Liver (tissue), 8 donors: ENCODE measurements at regions not wholly inside any gene's neighbourhood (a gene's known extent, or its start where the extent isn't known, plus 50 kb on each side); places are given as distances from the start of the nearest gene placed in this dataset.

Experiments
- DNase-seq: peaks from one replicate; pipeline ENCODE4 v3.0.0-alpha.2; 2017; ENCODE audit warnings: low spot score
- H3K27ac ChIP-seq, 2 donors: one replicate each; pipeline ENCODE4 v1.7.0; 2013; ENCODE audit warnings: inconsistent platforms in 2 of 2, low read length in 2 of 2, control low read depth in 1 of 2, low read depth in 1 of 2, mild to moderate bottlenecking in 1 of 2
- H3K27me3 ChIP-seq, 4 donors: one replicate each; pipeline versions ENCODE4 v1.6.1 to v1.7.0; 2013; ENCODE audit warnings: low read length in 3 of 4, inconsistent platforms in 1 of 4, mild to moderate bottlenecking in 1 of 4, moderate library complexity in 1 of 4; ENCODE audit not compliant: control insufficient read depth in 4 of 4, insufficient read depth in 4 of 4
- H3K36me3 ChIP-seq, 4 donors: one replicate each; pipeline versions ENCODE4 v1.6.1 to v1.7.0; 2013; ENCODE audit warnings: low read length in 3 of 4, mild to moderate bottlenecking in 3 of 4, low read depth in 1 of 4, moderate library complexity in 1 of 4; ENCODE audit not compliant: control insufficient read depth in 4 of 4, insufficient read depth in 3 of 4
- H3K4me1 ChIP-seq, 4 donors: one replicate each; pipeline versions ENCODE4 v1.6.1 to v1.7.0; 2013; ENCODE audit warnings: low read length in 3 of 4, mild to moderate bottlenecking in 3 of 4, moderate library complexity in 1 of 4; ENCODE audit not compliant: control insufficient read depth in 4 of 4, insufficient read depth in 4 of 4
- H3K4me3 ChIP-seq, 3 donors: one replicate each; pipeline versions ENCODE4 v1.6.1 to v1.7.0; 2013; ENCODE audit warnings: low read length in 3 of 3, control low read depth in 1 of 3, low read depth in 1 of 3, mild to moderate bottlenecking in 1 of 3
- H3K9ac ChIP-seq, 2 donors: one replicate each; pipeline ENCODE4 v1.7.0; 2013; ENCODE audit warnings: low read length in 2 of 2, mild to moderate bottlenecking in 2 of 2, moderate library complexity in 2 of 2, control low read depth in 1 of 2, low read depth in 1 of 2
- H3K9me3 ChIP-seq, 4 donors: one replicate each; pipeline versions ENCODE4 v1.6.1 to v1.7.0; 2013; ENCODE audit warnings: low read length in 3 of 4; ENCODE audit not compliant: control insufficient read depth in 4 of 4
- EGR1 ChIP-seq, 2 donors: IDR thresholded peaks; 2 replicates each; pipeline ENCODE4 v1.6.1; 2016 to 2018; ENCODE audit warnings: antibody characterized with exemption in 2 of 2, low read depth in 2 of 2
- FOXA1 ChIP-seq: IDR thresholded peaks from 2 replicates; pipeline ENCODE4 v1.6.1; 2016; ENCODE audit warnings: antibody characterized with exemption
- FOXA2 ChIP-seq: IDR thresholded peaks from 2 replicates; pipeline ENCODE4 v1.6.1; 2016; ENCODE audit warnings: antibody characterized with exemption
- HNF4A ChIP-seq, 2 donors: conservative IDR thresholded peaks; 2 replicates each; pipeline ENCODE4 v1.6.1; 2016; ENCODE audit warnings: antibody characterized with exemption in 2 of 2, mild to moderate bottlenecking in 2 of 2
- HNF4G ChIP-seq: IDR thresholded peaks from 2 replicates; pipeline ENCODE4 v1.6.1; 2016; ENCODE audit warnings: antibody characterized with exemption
- JUND ChIP-seq, 2 donors: IDR thresholded peaks; 2 replicates each; pipeline ENCODE4 v1.6.1; 2016; ENCODE audit warnings: antibody characterized with exemption in 2 of 2
- NR2F2 ChIP-seq: IDR thresholded peaks from 2 replicates; pipeline ENCODE4 v1.6.1; 2016; ENCODE audit warnings: antibody characterized with exemption
- RAD21 ChIP-seq, 2 donors: IDR thresholded peaks; 2 replicates each; pipeline ENCODE4 v1.6.1; 2016; ENCODE audit warnings: antibody characterized with exemption in 2 of 2, mild to moderate bottlenecking in 2 of 2
- RXRA ChIP-seq, 2 donors: IDR thresholded peaks; 2 replicates each; pipeline ENCODE4 v1.6.1; 2017 to 2018; ENCODE audit warnings: antibody characterized with exemption in 2 of 2, mild to moderate bottlenecking in 1 of 2
- SP1 ChIP-seq: IDR thresholded peaks from 2 replicates; pipeline ENCODE4 v1.6.1; 2018; ENCODE audit warnings: antibody characterized with exemption, mild to moderate bottlenecking
- TAF1 ChIP-seq: conservative IDR thresholded peaks from 2 replicates; pipeline ENCODE4 v1.6.1; 2016; ENCODE audit warnings: antibody characterized with exemption, mild to moderate bottlenecking
- YY1 ChIP-seq: IDR thresholded peaks from 2 replicates; pipeline ENCODE4 v1.6.1; 2016; ENCODE audit warnings: antibody characterized with exemption, mild to moderate bottlenecking
- WGBS: extraction: QIAGEN DNeasy Blood & Tissue Kit; methylation state at CpG from one replicate; pipeline ENCODE4 v1.1.7; 2013; 5-methylcytosine and 5-hydroxymethylcytosine counted together
- TF ChIP-seq, protein P1 (sequence below): IDR thresholded peaks from 2 replicates; pipeline ENCODE4 v1.6.1; 2016; ENCODE audit warnings: antibody characterized with exemption
- TF ChIP-seq, protein P2 (sequence below): IDR thresholded peaks from 2 replicates; pipeline ENCODE4 v1.6.1; 2016; ENCODE audit warnings: antibody characterized with exemption
- TF ChIP-seq, protein P3 (sequence below): IDR thresholded peaks from 2 replicates; pipeline ENCODE4 v1.6.1; 2016; ENCODE audit warnings: antibody characterized with exemption
- TF ChIP-seq, protein P4 (sequence below): fragments of 150-350 bp; IDR thresholded peaks from 2 replicates; pipeline ENCODE4 v1.5.1; 2017; ENCODE audit warnings: improper control_type of control experiment, low read depth, low read length; ENCODE audit not compliant: missing input control
- donor health status: healthy.
- donor health status: healthy.
- donor health status: healthy.
- donor health status: healthy.
- donor health status: healthy.

DNA sequence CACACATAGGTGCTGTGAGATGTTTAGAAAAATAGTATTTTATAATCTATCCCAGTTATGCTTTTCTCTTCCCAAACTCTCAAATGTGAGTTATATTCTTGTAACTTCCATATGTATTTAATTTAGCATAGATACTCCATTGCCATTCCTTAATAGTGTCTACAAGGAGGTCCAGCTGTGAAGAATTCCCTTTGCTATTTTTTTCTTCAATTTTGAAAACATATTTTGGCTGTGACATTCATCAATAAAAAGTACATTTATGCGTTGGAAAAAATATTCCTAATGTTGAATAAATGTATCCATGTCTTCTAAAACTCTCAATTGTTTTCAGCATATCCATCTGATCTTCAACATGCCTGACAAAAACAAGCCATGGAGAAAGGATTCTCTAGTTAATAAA, 1402.0 kb upstream of the SEL1L start:
- no peaks in the 10 kb centered on the region for H3K4me1 ChIP-seq
- no peak overlapping the region for H3K9ac ChIP-seq
- no peaks in the 10 kb centered on the region for H3K27me3 ChIP-seq
- H3K4me3 ChIP-seq, result no peak overlapping the region
- DNase-seq, result no peak
- no peaks in the 10 kb centered on the region for H3K36me3 ChIP-seq
- no peak for TF ChIP-seq FOXA2
- TF ChIP-seq SP1, result no peak
- no peak for TF ChIP-seq YY1
- no peak for TF ChIP-seq FOXA1
- TF ChIP-seq RXRA (IDR thresholded peaks at IDR 0.05), result no peak
- H3K27ac ChIP-seq, result no peak overlapping the region
- no peaks in the 10 kb centered on the region for H3K9me3 ChIP-seq
- WGBS, result 65% methylated on average over 1 of the region's 1 CpG

DNA sequence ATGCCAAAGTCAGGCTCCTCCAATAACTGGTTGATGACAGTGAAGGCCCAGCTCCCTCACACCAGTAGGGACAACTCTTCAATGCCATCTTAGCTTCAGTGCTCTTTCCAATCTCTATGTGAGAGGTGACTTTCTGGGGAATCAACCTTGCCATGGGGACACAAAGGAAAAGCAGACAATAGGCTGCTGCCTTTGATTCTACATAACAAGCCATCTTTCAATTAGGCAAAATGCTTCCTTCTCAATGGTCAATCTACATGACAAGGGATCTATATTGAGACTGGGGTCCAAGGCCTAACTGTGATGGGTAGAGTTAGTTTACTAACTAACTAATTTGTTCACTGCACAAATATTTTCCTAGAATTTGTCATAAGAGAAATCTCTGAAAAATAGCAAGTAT, 1417.5 kb upstream of the SEL1L start:
- no peak for DNase-seq
- H3K9ac ChIP-seq, result no peak overlapping the region
- H3K27ac ChIP-seq, result no peak overlapping the region
- no peaks in the 10 kb centered on the region for H3K36me3 ChIP-seq
- H3K27me3 ChIP-seq, result no peaks in the 10 kb centered on the region
- no peaks in the 10 kb centered on the region for H3K9me3 ChIP-seq
- no peaks in the 10 kb centered on the region for H3K4me1 ChIP-seq
- TF ChIP-seq TAF1 (no peak), JUND (IDR thresholded peaks at IDR 0.05) (no peak), RAD21 (IDR thresholded peaks at IDR 0.05) (no peak), HNF4A (conservative IDR thresholded peaks at IDR 0.05) (no peak), NR2F2 (no peak), EGR1 (IDR thresholded peaks at IDR 0.05; ENCODE audit: low read depth in 2 of 2) (no peak)
- TF ChIP-seq, protein P1, sequence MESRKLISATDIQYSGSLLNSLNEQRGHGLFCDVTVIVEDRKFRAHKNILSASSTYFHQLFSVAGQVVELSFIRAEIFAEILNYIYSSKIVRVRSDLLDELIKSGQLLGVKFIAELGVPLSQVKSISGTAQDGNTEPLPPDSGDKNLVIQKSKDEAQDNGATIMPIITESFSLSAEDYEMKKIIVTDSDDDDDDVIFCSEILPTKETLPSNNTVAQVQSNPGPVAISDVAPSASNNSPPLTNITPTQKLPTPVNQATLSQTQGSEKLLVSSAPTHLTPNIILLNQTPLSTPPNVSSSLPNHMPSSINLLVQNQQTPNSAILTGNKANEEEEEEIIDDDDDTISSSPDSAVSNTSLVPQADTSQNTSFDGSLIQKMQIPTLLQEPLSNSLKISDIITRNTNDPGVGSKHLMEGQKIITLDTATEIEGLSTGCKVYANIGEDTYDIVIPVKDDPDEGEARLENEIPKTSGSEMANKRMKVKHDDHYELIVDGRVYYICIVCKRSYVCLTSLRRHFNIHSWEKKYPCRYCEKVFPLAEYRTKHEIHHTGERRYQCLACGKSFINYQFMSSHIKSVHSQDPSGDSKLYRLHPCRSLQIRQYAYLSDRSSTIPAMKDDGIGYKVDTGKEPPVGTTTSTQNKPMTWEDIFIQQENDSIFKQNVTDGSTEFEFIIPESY, result no peak
- TF ChIP-seq, protein P2, sequence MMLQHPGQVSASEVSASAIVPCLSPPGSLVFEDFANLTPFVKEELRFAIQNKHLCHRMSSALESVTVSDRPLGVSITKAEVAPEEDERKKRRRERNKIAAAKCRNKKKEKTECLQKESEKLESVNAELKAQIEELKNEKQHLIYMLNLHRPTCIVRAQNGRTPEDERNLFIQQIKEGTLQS, result no peak
- TF ChIP-seq, protein P3, sequence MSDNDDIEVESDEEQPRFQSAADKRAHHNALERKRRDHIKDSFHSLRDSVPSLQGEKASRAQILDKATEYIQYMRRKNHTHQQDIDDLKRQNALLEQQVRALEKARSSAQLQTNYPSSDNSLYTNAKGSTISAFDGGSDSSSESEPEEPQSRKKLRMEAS, result no peak
- TF ChIP-seq, protein P4, sequence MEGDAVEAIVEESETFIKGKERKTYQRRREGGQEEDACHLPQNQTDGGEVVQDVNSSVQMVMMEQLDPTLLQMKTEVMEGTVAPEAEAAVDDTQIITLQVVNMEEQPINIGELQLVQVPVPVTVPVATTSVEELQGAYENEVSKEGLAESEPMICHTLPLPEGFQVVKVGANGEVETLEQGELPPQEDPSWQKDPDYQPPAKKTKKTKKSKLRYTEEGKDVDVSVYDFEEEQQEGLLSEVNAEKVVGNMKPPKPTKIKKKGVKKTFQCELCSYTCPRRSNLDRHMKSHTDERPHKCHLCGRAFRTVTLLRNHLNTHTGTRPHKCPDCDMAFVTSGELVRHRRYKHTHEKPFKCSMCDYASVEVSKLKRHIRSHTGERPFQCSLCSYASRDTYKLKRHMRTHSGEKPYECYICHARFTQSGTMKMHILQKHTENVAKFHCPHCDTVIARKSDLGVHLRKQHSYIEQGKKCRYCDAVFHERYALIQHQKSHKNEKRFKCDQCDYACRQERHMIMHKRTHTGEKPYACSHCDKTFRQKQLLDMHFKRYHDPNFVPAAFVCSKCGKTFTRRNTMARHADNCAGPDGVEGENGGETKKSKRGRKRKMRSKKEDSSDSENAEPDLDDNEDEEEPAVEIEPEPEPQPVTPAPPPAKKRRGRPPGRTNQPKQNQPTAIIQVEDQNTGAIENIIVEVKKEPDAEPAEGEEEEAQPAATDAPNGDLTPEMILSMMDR, result no peak
- H3K4me3 ChIP-seq, result no peak overlapping the region

DNA sequence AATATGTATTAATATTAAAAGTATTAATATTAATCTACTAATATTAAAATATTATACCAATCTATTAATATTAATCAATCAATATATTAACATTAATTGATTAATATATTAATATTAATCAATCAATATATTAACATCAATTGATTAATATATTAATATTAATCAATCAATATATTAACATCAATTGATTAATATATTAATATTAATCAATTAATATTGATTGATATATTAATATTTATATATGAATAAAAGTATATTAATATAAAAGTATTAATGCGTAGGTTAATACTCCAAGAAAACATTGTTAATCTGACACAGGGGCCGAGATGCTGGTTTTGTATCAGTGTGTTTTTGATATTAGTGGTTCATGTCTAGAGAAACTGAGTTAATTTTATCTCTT, 1430.1 kb upstream of the SEL1L start:
- no peaks in the 10 kb centered on the region for H3K27me3 ChIP-seq
- H3K27ac ChIP-seq, result no peak overlapping the region
- H3K4me3 ChIP-seq, result no peak overlapping the region
- WGBS, result 89% methylated on average over 2 of the region's 2 CpGs
- DNase-seq, result no peak
- no peaks in the 10 kb centered on the region for H3K9me3 ChIP-seq
- TF ChIP-seq, protein P2, result no peak
- TF ChIP-seq HNF4G (no peak), FOXA1 (no peak), RXRA (IDR thresholded peaks at IDR 0.05) (no peak), HNF4A (conservative IDR thresholded peaks at IDR 0.05) (no peak), JUND (IDR thresholded peaks at IDR 0.05) (no peak)
- TF ChIP-seq, protein P4, result no peak
- TF ChIP-seq, protein P3, result no peak
- no peaks in the 10 kb centered on the region for H3K36me3 ChIP-seq
- no peaks in the 10 kb centered on the region for H3K4me1 ChIP-seq
- H3K9ac ChIP-seq, result no peak overlapping the region
